ENCODE measurements at regions not wholly inside any gene's neighbourhood (a gene's known extent, or its start where the extent isn't known, plus 50 kb on each side); places are given as distances from the start of the nearest gene placed in this dataset.

GRCh38 chr1:244264163-244264562 lies 187.5 kb downstream of the ADSS2 start:
- no peak for DNase-seq (ENCODE audit: low read depth in 2 of 2)

- no peak for DNase-seq (ENCODE audit: low read depth in 2 of 2)
Measured at GRCh38 chr1:244265507-244265906, 186.2 kb downstream of the ADSS2 start.

GRCh38 chr1:244269169-244269568 lies 182.5 kb downstream of the ADSS2 start:
- no peak for DNase-seq (ENCODE audit: low read depth in 2 of 2)

- DNase-seq (ENCODE audit: low read depth in 2 of 2), result no peak
Measured at GRCh38 chr1:244271004-244271403, 180.7 kb downstream of the ADSS2 start.

- DNase-seq (ENCODE audit: low read depth in 2 of 2), result no peak
Measured at GRCh38 chr1:244271691-244272308, 179.9 kb downstream of the ADSS2 start.

- peak; percentile 91 to 92 for DNase-seq (ENCODE audit: low read depth in 2 of 2)
Measured at GRCh38 chr1:244272471-244273261, 179.0 kb downstream of the ADSS2 start.

GRCh38 chr1:244273262-244273844 lies 178.4 kb downstream of the ADSS2 start:
- no peak for DNase-seq (ENCODE audit: low read depth in 2 of 2)

- DNase-seq (ENCODE audit: low read depth in 2 of 2), result peak; percentile 63 to 90
Measured at GRCh38 chr1:244273845-244274619, 177.7 kb downstream of the ADSS2 start.

GRCh38 chr1:244276646-244277045 lies 175.1 kb downstream of the ADSS2 start:
- no peak for DNase-seq (ENCODE audit: low read depth in 2 of 2)

- DNase-seq (ENCODE audit: low read depth in 2 of 2), result no peak
Measured at GRCh38 chr1:244280201-244280600, 171.5 kb downstream of the ADSS2 start.

- DNase-seq (ENCODE audit: low read depth in 2 of 2), result no peak
Measured at GRCh38 chr1:244280859-244281258, 170.8 kb downstream of the ADSS2 start.

GRCh38 chr1:244283772-244284171 lies 167.9 kb downstream of the ADSS2 start:
- no peak for DNase-seq (ENCODE audit: low read depth in 2 of 2)

GRCh38 chr1:244284641-244285156 lies 167.0 kb downstream of the ADSS2 start:
- DNase-seq (ENCODE audit: low read depth in 2 of 2), result no peak

GRCh38 chr1:244286341-244286740 lies 165.4 kb downstream of the ADSS2 start:
- DNase-seq (ENCODE audit: low read depth in 2 of 2), result no peak

GRCh38 chr1:244287726-244288125 lies 164.0 kb downstream of the ADSS2 start:
- no peak for DNase-seq (ENCODE audit: low read depth in 2 of 2)

GRCh38 chr1:244288663-244289062 lies 163.0 kb downstream of the ADSS2 start:
- no peak for DNase-seq (ENCODE audit: low read depth in 2 of 2)

GRCh38 chr1:244289991-244290785 lies 161.5 kb downstream of the ADSS2 start:
- DNase-seq (ENCODE audit: low read depth in 2 of 2), result no peak

- DNase-seq (ENCODE audit: low read depth in 2 of 2), result no peak
Measured at GRCh38 chr1:244291236-244292201, 160.2 kb downstream of the ADSS2 start.

GRCh38 chr1:244294599-244295224 lies 157.0 kb downstream of the ADSS2 start:
- DNase-seq (ENCODE audit: low read depth in 2 of 2), result no peak
